ENCODE measurements at regions not wholly inside any gene's neighbourhood (a gene's known extent, or its start where the extent isn't known, plus 50 kb on each side); places are given as distances from the start of the nearest gene placed in this dataset.

GRCh38 chrX:10381193-10381592, 224.4 kb downstream of the CLCN4 start:
- intact Hi-C loops (cut with DNase I), result no loop called here

GRCh38 chrX:10387011-10387410, 230.2 kb downstream of the CLCN4 start:
- no peak for DNase-seq (ENCODE audit: low spot score)
- intact Hi-C loops (cut with DNase I), result no loop called here

More at GRCh38 chrX:10381193-10381592, 224.4 kb downstream of the CLCN4 start:
- DNase-seq (ENCODE audit: low spot score), result no peak

- no peak for DNase-seq (ENCODE audit: low spot score)
- intact Hi-C loops (cut with DNase I), result no loop called here
Observed at GRCh38 chrX:10390187-10390586, 230.2 kb downstream of the MID1 start.

- DNase-seq (ENCODE audit: low spot score), result no peak
- intact Hi-C loops (cut with DNase I), result no loop called here
Observed at GRCh38 chrX:10393241-10393640, 227.1 kb downstream of the MID1 start.

GRCh38 chrX:10393899-10394298, 226.5 kb downstream of the MID1 start:
- intact Hi-C loops (cut with DNase I), result no loop called here
- no peak for DNase-seq (ENCODE audit: low spot score)

GRCh38 chrX:10395179-10395578, 225.2 kb downstream of the MID1 start:
- no peak for DNase-seq (ENCODE audit: low spot score)
- intact Hi-C loops (cut with DNase I), result no loop called here
